Nephron progenitor cell (in vitro differentiated cells): ENCODE measurements at regions not wholly inside any gene's neighbourhood (a gene's known extent, or its start where the extent isn't known, plus 50 kb on each side); places are given as distances from the start of the nearest gene placed in this dataset.

Experiments used
- DNase-seq: peaks from one replicate; pipeline ENCODE4 v3.0.0; 2021
- H3K27ac Mint-ChIP-seq: 2 replicates; pipeline ENCODE4 v1.8.0; 2021; ENCODE audit warnings: mild to moderate bottlenecking, moderate library complexity, mixed read lengths
- H3K27me3 Mint-ChIP-seq: 2 replicates; pipeline ENCODE4 v1.8.0; 2021; ENCODE audit warnings: mild to moderate bottlenecking, low read depth, mixed read lengths; ENCODE audit not compliant: poor library complexity
- H3K36me3 Mint-ChIP-seq: 2 replicates; pipeline ENCODE4 v1.8.0; 2021; ENCODE audit warnings: low read depth, mixed read lengths
- H3K4me1 Mint-ChIP-seq: 2 replicates; pipeline ENCODE4 v1.8.0; 2021; ENCODE audit warnings: mixed read lengths
- H3K4me3 Mint-ChIP-seq: 2 replicates; pipeline ENCODE4 v1.8.0; 2021; ENCODE audit warnings: mild to moderate bottlenecking, moderate library complexity, mixed read lengths
- H3K9me3 Mint-ChIP-seq: 2 replicates; pipeline ENCODE4 v1.8.0; 2021; ENCODE audit warnings: mild to moderate bottlenecking, moderate library complexity, mixed read lengths
- TF ChIP-seq, protein P1 (sequence below): fragments of 200-600 bp; sonication (generic); IDR thresholded peaks from 2 replicates; pipeline ENCODE4 v1.5.0; 2021; ENCODE audit warnings: antibody characterized with exemption

DNA sequence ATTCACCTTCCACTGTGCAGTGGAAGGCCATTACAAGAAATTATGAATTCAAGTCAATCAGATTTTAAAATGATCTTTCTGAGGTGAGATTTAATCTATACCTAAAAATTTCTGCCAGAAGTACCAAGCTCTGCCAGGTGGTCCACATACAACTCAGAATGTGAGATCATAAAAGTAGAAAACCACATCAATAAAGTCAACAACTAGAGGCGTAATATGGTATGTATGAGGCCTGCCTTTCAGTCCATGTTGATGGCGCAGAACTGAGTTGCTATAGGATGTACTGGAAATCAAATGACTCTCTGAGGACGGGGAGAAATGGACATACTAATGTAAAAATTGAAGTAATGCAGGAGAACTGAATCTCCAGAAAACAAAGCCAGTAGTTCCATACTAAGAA, 163.8 kb upstream of the FBXL4 start:
- H3K9me3 Mint-ChIP-seq: peaks cover 13% of the 10 kb centered on the region
- no peak overlapping the region for H3K4me3 Mint-ChIP-seq
- no peaks in the 10 kb centered on the region for H3K36me3 Mint-ChIP-seq
- no peak for DNase-seq
- peaks cover 9% of the 10 kb centered on the region for H3K4me1 Mint-ChIP-seq
- TF ChIP-seq, protein P1, sequence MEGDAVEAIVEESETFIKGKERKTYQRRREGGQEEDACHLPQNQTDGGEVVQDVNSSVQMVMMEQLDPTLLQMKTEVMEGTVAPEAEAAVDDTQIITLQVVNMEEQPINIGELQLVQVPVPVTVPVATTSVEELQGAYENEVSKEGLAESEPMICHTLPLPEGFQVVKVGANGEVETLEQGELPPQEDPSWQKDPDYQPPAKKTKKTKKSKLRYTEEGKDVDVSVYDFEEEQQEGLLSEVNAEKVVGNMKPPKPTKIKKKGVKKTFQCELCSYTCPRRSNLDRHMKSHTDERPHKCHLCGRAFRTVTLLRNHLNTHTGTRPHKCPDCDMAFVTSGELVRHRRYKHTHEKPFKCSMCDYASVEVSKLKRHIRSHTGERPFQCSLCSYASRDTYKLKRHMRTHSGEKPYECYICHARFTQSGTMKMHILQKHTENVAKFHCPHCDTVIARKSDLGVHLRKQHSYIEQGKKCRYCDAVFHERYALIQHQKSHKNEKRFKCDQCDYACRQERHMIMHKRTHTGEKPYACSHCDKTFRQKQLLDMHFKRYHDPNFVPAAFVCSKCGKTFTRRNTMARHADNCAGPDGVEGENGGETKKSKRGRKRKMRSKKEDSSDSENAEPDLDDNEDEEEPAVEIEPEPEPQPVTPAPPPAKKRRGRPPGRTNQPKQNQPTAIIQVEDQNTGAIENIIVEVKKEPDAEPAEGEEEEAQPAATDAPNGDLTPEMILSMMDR: no peak
- H3K27ac Mint-ChIP-seq: no peak overlapping the region
- H3K27me3 Mint-ChIP-seq: peaks cover 16% of the 10 kb centered on the region

DNA sequence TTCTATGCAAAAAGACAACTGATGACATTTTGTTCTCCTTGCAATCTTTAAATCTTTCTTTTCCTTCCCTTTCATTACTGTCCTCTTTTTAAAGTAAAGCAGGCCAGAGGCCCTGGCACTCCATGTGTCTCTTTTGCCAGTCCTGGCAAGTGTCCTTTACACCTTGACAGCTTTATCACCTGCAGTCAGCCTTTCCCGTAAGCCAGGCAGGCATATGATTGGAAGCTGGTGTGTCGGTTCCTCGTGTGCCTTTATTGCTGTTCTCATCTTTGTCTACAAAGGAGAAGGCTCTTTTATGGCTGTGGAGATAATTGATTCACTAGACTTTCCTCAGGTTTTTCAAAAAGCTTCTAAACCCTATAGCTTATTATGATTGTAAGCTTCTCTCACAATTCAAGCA, 162.3 kb upstream of the FBXL4 start:
- Mint-ChIP-seq H3K27ac (no peak overlapping the region), H3K4me3 (no peak overlapping the region), H3K27me3 (peaks cover 14% of the 10 kb centered on the region), H3K4me1 (peaks cover 9% of the 10 kb centered on the region), H3K36me3 (no peaks in the 10 kb centered on the region), H3K9me3 (peaks cover 13% of the 10 kb centered on the region)
- TF ChIP-seq, protein P1: no peak
- no peak for DNase-seq

DNA sequence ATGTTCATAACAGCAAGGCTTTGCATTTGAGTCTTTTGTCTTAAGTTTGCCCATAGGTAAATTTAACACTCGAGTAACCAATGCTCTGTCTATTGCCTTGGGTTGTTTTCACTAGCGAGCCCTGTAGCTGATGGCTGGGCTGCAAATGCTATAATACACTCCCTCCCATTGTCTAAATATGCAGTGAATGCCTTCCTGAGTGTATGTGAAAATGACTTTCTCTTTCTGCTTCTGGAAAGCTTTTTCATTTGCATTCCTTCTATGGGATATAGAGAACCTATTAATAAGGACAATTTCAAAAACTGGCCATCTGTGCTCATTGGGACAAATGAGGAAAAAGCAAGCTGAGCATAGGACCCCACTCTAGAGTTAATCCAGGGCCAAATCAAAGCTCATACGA, 156.5 kb upstream of the FBXL4 start:
- no peak overlapping the region for H3K4me3 Mint-ChIP-seq
- no peak overlapping the region for H3K27ac Mint-ChIP-seq
- no peaks in the 10 kb centered on the region for H3K36me3 Mint-ChIP-seq
- DNase-seq: no peak
- H3K9me3 Mint-ChIP-seq: peaks cover 13% of the 10 kb centered on the region
- H3K4me1 Mint-ChIP-seq: no peaks in the 10 kb centered on the region
- TF ChIP-seq, protein P1: no peak
- H3K27me3 Mint-ChIP-seq: peaks cover 15% of the 10 kb centered on the region

DNA sequence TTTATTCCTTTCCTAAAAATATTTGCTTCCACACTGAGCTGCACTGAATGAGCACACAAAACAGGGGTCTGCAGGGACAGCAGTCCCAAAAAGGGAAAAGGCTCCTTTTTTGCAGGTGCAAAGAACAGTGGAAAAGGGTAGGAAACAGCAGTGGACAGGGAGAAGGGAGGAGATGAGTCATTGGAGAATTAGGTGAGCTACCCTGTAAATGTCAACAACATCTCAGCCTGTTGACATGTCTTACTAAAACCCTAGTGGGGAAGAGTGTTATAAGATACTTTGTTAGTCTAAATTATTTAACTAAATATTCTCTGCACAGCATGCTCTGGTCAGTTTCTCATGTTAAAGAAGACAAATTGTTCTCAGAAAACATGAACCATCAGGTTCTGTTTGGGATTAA, 151.5 kb upstream of the FBXL4 start:
- Mint-ChIP-seq H3K4me1 (peaks cover 14% of the 10 kb centered on the region), H3K9me3 (no peaks in the 10 kb centered on the region), H3K36me3 (no peaks in the 10 kb centered on the region), H3K4me3 (no peak overlapping the region), H3K27me3 (peaks cover 17% of the 10 kb centered on the region), H3K27ac (no peak overlapping the region)
- TF ChIP-seq, protein P1: no peak
- no peak for DNase-seq

DNA sequence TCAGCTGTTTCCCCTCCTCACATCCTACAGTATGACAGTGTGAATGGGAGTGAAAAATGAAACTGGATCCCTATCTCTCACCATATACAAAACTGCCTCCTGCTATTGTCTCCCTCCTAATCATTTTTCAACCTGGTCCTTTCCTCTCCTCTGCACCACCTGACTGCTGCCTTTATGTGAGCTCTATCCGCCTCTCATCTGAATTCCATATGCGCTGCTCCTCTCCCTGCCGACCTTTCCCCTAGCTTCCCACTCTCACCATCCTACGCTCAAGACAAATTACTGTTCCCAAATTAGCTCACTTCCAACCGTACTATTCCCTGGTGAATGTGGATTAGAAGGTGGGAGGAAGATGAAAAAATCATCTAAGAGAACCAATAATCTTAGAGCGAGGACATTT, 148.4 kb upstream of the FBXL4 start:
- H3K4me3 Mint-ChIP-seq: no peak overlapping the region
- TF ChIP-seq, protein P1: no peak
- H3K27me3 Mint-ChIP-seq: peaks cover 14% of the 10 kb centered on the region
- no peak for DNase-seq
- no peak overlapping the region for H3K27ac Mint-ChIP-seq
- peaks cover 42% of the 10 kb centered on the region for H3K4me1 Mint-ChIP-seq
- H3K36me3 Mint-ChIP-seq: no peaks in the 10 kb centered on the region
- no peaks in the 10 kb centered on the region for H3K9me3 Mint-ChIP-seq

DNA sequence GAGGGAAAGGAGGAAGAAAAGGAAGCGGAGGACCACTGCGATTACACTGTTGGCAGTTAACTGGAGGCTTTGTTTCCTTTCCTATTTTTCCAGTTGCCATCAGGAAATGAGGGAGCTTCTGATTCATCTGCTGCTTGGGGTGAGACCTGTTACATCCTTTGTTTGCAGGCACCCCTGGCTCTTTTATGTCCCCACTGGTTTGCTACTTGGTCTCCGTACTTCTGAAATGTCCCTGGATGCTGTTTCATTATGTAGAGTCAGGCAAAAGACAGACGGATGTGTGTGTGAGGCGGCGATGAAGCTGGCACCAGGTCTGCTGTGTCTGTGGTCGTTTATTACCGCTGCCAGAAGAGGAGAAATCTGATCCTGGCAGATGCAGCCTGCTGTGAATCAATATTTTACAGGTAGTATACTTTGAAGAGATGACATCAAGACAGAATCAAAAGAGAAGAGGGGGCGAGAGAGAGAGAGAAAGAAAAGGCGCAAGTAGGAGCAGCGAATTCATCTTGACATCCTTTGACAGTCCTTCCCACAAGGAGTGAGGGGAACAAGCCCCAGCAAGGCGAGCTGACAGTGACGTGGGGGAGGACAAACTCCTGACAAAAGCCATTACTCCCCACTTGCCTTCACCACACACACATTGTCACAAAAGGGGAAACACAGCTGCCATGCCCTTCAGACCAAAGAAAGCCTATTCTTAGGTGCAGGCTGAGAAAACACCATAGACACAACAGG, 145.9 kb upstream of the FBXL4 start:
- Mint-ChIP-seq H3K9me3 (no peaks in the 10 kb centered on the region), H3K4me3 (no peak overlapping the region), H3K4me1 (peaks cover 42% of the 10 kb centered on the region), H3K36me3 (no peaks in the 10 kb centered on the region), H3K27me3 (peaks cover 16% of the 10 kb centered on the region), H3K27ac (peak overlapping the region; percentile 88)
- peak; percentile 8 for DNase-seq
- TF ChIP-seq, protein P1: no peak
